ENCODE measurements at regions not wholly inside any gene's neighbourhood (a gene's known extent, or its start where the extent isn't known, plus 50 kb on each side); places are given as distances from the start of the nearest gene placed in this dataset.

- peaks cover 0 to 34% (median 12%) of the 10 kb centered on the region in 12 donors for H3K4me1 ChIP-seq
- intact Hi-C loops (cut with DNase I) = loop anchor here in 1 of 10 donors (10.0 kb wide), 1 partner anchor 245 kb away; no protein-coding TSS in a partner anchor
Observed at GRCh38 chr10:44069573-44069972, 315.3 kb downstream of the CXCL12 start.

GRCh38 chr10:44068716-44069482, 316.0 kb downstream of the CXCL12 start:
- Histone ChIP-seq H3K4me3 (no peak overlapping the region), H3K4me1 (peaks cover 0 to 41% (median 13%) of the 10 kb centered on the region in 12 donors), H3K27ac (peak overlapping the region in 8 of 12 donors; percentile 2 to 58 (median 24)), H3K27me3 (no peaks in the 10 kb centered on the region), H3K9me3 (no peaks in the 10 kb centered on the region), H3K36me3 (no peaks in the 10 kb centered on the region)
- TF ChIP-seq POLR2A (IDR thresholded peaks at IDR 0.05) = no peak
- DNase-seq = peak in 2 of 5 donors; percentile 59 to 68
- 82 to 89% (median 85%) methylated on average over 10 of the region's 10 CpGs for WGBS, 4 donors
- peak in 2 of 4 donors; percentile 72 to 81 for ATAC-seq
- intact Hi-C loops (cut with DNase I) = loop anchor here in 1 of 10 donors (10.0 kb wide), 1 partner anchor 246 kb away; no protein-coding TSS in a partner anchor

More at GRCh38 chr10:44069573-44069972, 315.3 kb downstream of the CXCL12 start:
- TF ChIP-seq POLR2A (IDR thresholded peaks at IDR 0.05) = no peak
- H3K36me3 ChIP-seq = no peaks in the 10 kb centered on the region
- peaks cover 0 to 4% (median 0%) of the 10 kb centered on the region in 12 donors for H3K9me3 ChIP-seq
- no peak overlapping the region for H3K4me3 ChIP-seq
- ATAC-seq (peak in 3 of 4 donors; percentile 40 to 53 (median 50)), DNase-seq (no peak)
- H3K27ac ChIP-seq = peak overlapping the region in 8 of 12 donors; percentile 2 to 58 (median 24)
- no peaks in the 10 kb centered on the region for H3K27me3 ChIP-seq
- 49 to 64% (median 55%) methylated on average over 4 of the region's 4 CpGs for WGBS, 4 donors

DNA sequence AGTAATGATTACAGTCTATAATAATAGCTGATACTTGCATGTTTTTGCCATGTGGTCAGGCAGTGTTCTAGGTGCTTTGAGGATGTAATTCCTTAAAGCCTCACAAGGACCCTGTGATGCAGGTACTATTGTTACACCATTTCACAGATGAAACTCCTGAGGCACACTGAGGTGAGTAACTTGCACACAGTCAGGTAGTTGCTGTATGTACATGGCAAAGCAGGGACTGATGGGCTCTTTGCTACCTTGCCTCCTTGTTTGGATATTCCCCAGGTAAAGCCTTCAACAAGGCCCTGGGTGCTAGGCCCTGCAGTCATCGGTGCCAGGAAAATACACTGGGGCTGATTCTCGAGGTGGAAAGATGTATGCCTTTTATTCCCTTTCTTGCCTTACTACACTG, 317.5 kb downstream of the CXCL12 start:
- ATAC-seq = no peak
- Histone ChIP-seq H3K36me3 (no peaks in the 10 kb centered on the region), H3K27me3 (no peaks in the 10 kb centered on the region), H3K9me3 (no peaks in the 10 kb centered on the region), H3K4me1 (peaks cover 0 to 44% (median 14%) of the 10 kb centered on the region in 12 donors), H3K27ac (no peak overlapping the region), H3K4me3 (no peak overlapping the region)
- no peak for DNase-seq
- WGBS, 4 donors = 95 to 100% (median 98%) methylated on average over 2 of the region's 2 CpGs
- intact Hi-C loops (cut with DNase I) = loop anchor here in 1 of 10 donors (10.0 kb wide), 1 partner anchor 247 kb away; no protein-coding TSS in a partner anchor
- TF ChIP-seq, protein P1, sequence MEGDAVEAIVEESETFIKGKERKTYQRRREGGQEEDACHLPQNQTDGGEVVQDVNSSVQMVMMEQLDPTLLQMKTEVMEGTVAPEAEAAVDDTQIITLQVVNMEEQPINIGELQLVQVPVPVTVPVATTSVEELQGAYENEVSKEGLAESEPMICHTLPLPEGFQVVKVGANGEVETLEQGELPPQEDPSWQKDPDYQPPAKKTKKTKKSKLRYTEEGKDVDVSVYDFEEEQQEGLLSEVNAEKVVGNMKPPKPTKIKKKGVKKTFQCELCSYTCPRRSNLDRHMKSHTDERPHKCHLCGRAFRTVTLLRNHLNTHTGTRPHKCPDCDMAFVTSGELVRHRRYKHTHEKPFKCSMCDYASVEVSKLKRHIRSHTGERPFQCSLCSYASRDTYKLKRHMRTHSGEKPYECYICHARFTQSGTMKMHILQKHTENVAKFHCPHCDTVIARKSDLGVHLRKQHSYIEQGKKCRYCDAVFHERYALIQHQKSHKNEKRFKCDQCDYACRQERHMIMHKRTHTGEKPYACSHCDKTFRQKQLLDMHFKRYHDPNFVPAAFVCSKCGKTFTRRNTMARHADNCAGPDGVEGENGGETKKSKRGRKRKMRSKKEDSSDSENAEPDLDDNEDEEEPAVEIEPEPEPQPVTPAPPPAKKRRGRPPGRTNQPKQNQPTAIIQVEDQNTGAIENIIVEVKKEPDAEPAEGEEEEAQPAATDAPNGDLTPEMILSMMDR (IDR thresholded peaks at IDR 0.05) = no peak
- no peak for TF ChIP-seq POLR2A (IDR thresholded peaks at IDR 0.05)

GRCh38 chr10:44066527-44067255, 318.2 kb downstream of the CXCL12 start:
- Histone ChIP-seq H3K27ac (peak overlapping the region in 1 of 12 donors; percentile 60), H3K36me3 (no peaks in the 10 kb centered on the region), H3K4me3 (no peak overlapping the region), H3K9me3 (no peaks in the 10 kb centered on the region), H3K4me1 (peaks cover 0 to 44% (median 13%) of the 10 kb centered on the region in 12 donors), H3K27me3 (no peaks in the 10 kb centered on the region)
- intact Hi-C loops (cut with DNase I) = loop anchor here in 1 of 10 donors (10.0 kb wide), 1 partner anchor 248 kb away; no protein-coding TSS in a partner anchor
- no peak for TF ChIP-seq POLR2A (IDR thresholded peaks at IDR 0.05)
- TF ChIP-seq, protein P1 (IDR thresholded peaks at IDR 0.05) = no peak
- DNase-seq = no peak
- 85 to 90% (median 86%) methylated on average over 5 of the region's 5 CpGs for WGBS, 4 donors
- no peak for ATAC-seq
